Renal cortex interstitium (tissue), 11 donors: ENCODE measurements at regions not wholly inside any gene's neighbourhood (a gene's known extent, or its start where the extent isn't known, plus 50 kb on each side); places are given as distances from the start of the nearest gene placed in this dataset.
"Not testable (repeated sequence)": the region's sequence is repeated elsewhere in the genome, so short reads cannot be mapped to it uniquely, and the experiment has no call there.

Experiments
- DNase-seq, 11 donors: peaks; one replicate each; pipeline ENCODE4 v3.0.0-alpha.2; 2013; ENCODE audit warnings: low read depth in 9 of 11, low spot score in 4 of 11; ENCODE audit errors: extremely low read depth in 1 of 11

DNA sequence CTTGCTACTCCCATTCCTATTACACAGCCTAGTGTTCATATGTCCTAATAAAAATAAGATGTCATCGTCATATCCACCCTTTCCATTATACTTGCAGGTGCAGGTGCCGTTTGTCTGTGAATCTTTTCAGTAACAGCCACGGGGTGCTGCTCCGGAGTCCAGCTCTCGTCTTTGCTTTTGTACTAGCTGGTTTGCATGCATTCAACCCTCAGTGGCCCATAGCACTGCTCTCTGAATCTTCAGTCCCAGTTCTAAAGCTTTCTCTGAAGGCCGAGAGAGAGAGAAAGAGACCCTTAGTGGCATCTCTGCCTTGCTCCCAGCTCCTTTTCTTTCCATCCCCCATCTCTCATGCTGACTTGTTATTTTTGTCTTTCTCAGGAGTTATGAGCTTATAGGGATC is 468.5 kb downstream of the TMEM232 start:
- no peak for DNase-seq

DNA sequence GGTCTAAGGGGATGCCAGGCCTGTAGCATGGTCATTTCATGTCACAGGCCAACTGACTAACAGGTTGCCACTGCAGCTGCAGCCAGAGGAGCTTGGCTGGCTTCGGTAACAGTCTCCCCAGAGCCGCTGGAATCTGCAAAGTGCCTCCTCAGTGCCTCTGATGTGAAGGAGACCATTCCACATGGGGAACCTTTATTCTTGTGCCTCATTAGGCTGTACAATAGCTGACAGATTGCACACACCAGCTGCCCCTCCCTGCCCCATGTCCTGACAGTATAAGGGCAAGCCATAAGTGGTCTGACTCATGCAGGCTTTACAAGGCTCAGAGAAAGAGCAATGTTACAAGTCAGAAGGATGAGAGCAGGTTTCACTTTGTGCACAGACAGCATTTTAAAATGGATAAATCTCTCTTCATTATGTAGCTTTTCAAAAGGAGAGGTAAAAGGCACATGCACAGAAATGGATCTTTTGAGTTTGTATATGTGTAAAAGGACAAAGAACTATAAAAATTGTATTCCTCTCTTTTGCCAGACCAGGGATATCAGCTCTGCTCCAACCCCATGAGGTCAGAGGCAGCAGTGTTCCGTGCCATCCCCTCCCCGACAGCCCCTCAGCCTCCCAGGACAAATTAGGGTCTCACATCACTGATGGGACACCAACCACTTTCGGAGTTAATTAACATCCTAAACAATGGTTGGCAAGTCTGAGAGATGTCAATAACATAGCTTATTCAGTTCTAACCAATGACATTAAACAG is 467.8 kb downstream of the TMEM232 start:
- DNase-seq: no peak

DNA sequence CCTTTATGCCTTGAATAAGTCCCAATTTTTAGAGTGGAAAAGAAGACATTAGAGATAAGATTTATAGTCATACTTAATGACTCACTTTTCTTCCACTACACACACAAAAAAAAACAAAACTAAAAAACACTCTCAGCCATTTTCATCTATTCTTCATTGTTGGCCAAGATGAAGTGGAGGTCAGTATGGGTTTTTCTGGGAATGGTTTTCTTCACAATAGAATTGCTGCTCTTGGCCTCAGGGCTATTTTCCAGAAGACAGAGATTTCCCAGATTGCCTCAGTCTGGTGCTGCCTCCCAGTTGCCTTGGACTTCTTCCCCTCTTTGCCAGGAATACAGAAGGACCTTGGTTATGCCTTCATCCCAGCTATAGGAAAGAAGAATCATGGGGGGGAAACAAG is 463.7 kb downstream of the TMEM232 start:
- no peak for DNase-seq

DNA sequence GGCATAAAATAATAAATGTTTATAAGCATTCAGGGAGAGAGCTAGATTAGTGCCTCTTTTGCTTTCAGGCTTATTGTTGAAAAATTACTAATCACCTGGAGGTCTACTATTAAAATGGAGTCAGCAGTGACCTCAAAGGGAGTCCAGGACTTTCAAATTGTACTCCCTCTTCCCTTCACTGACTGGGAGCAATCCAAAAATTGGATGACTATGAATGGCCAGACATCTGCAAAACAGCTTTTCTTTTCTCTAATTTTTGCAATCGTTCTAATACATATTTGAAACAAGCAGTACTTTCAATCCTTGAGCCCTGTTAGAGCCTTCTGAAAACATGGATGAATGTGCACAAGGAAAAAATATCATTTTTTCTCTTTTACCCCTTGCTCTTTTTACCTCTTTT is 461.8 kb downstream of the TMEM232 start:
- no peak for DNase-seq

DNA sequence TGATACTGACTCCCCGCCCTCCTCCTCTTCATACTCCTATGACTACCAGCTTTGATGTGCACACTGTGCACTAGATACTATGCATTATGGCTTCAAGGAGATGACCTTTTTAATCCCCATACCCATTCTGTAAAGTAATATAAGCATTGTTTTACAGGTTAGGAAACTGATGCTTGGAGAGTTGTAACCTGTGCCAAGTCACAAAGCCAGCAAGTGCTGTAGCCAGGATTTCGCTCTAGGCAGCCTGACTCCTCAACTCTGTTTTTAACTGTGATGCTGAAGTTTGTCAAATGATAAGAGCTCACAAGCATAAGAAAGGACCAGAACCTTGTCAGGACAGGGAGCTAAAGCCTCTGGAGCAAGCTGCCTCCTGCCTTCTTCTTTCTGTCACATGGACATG is 461.3 kb downstream of the TMEM232 start:
- DNase-seq: no peak

DNA sequence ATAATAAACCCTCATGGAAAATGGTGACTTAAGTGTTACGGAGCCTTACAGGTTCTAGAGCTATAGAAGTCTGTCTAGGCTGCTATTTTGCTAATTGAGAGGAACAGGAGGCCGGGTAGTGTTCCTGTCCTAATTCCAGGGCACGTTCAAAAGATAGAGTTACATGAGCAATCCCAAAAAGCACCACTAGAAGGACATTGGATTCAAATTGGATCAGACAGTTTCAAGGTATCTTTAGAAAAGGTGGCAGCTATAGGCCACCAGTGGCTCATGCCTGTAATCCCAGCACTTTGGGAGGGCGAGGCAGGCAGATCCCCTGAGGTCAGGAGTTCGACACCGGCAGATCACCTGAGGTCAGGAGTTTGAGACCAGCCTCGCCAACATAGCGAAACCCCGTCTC is 458.8 kb downstream of the TMEM232 start:
- no peak for DNase-seq

DNA sequence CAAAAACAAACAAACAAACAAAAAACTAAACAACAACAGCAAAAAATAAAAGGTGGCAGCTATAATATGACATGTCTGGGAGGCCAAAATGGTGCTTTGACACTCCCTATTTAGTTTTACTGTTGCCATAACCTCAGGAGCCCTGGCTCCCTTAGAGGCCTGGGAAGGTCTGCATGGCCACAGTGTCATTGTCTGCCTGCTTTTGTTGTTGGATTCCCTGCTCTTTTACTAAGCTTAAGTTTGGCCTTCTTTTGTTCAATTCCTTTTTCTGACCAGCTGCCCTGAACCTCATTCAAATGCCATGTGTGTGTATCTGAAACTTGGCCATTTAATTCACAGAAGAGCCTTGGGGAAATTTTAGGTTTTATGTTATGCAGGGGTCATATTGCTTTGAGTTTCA is 458.2 kb downstream of the TMEM232 start:
- no peak for DNase-seq

DNA sequence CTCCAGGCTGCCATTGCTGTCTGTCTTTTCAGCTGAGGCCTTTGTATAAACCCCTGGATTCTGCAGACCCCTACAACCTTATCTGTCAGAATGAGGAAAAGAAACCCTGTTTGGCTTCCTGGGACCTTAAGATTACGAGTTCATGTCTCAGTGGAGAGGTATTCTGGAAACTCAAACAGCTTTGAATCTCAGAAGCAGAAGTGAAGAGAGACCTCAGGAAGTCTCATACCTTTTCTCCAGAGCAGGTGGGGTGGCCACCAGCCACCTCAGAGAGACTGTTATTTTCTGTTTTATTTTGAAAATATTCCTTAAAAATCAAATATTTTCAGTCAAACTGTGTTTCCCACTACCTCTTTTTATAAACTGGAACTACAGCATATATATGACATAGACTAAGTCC is 457.5 kb downstream of the TMEM232 start:
- no peak for DNase-seq

DNA sequence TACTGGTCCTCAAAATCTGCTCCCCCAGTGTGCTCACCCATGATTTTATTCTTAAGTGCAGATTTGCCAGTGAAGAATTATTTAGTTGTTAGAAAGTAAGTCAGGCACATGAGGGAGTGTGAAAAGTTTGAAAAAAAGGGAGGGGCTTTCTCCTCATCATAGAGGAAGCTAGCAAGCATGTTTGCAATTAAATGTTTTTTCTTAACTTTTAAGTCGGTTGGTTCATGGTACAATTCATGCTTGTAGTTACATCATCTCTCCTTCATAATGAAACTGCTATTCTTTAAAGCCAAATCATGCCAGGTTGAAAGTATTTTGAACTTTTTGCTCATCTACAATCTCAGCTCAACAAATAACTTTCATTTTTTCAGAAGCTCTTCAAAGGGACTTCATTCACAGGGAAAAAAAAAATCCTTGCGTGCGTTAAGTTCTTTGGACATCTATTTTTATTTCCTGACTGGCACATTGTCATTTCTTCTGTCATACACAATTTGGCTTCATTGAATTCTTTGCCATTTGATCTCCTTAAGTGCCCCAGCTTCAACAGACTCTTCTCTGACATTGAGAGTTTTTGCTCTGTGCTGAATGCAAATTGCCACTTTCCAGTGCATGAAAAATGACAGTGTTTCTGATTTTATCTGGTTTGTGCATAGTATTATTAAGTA is 456.9 kb downstream of the TMEM232 start:
- DNase-seq: no peak

DNA sequence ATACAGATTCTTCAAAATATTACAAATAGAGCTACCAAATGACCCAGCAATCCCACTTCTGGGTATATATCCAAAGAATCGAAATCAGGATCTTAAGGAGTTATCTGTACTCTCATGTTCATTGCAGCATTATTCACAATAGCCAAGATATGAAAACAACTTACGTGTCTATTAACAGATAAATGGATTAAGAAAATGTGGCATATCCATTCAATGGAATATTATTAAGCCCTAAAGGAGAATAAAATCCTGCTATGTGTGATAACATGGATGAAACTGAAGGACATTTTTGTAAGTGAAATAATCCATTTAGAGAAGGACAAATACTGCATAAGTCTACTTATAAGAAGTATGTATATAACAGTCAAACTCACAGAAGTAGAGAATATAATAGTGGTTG is 450.6 kb downstream of the TMEM232 start:
- DNase-seq: no peak

DNA sequence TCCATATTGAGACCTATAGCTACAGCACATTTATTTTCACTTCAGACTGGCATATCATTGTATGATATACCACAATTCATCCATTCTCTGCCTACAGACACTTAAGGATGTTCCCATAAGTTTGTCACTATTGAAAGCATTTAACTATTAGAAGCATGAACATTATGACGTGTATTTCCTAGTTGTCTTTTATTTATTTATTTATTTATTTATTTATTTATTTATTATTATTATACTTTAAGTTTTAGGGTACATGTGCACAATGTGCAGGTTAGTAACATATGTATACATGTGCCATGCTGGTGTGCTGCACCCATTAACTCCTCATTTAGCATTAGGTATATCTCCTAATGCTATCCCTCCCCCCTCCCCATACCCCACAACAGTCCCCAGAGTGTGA is 448.0 kb downstream of the TMEM232 start:
- not testable (repeated sequence) for DNase-seq

DNA sequence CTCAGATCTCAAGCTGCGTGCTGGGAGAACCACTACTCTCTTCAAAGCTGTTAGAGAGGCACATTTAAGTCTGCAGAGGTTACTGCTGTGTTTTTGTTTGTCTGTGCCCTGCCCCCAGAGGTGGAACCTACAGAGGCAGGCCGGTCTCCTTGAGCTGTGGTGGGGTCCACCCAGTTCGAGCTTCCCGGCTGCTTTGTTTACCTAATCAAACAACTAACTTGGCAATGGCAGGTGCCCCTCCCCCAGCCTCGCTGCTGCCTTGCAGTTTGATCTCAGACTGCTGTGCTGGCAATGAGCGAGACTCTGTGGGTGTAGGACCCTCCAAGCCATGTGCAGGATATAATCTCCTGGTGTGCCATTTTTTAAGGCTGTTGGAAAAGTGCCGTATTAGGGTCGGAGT is 442.4 kb downstream of the TMEM232 start:
- not testable (repeated sequence) for DNase-seq

DNA sequence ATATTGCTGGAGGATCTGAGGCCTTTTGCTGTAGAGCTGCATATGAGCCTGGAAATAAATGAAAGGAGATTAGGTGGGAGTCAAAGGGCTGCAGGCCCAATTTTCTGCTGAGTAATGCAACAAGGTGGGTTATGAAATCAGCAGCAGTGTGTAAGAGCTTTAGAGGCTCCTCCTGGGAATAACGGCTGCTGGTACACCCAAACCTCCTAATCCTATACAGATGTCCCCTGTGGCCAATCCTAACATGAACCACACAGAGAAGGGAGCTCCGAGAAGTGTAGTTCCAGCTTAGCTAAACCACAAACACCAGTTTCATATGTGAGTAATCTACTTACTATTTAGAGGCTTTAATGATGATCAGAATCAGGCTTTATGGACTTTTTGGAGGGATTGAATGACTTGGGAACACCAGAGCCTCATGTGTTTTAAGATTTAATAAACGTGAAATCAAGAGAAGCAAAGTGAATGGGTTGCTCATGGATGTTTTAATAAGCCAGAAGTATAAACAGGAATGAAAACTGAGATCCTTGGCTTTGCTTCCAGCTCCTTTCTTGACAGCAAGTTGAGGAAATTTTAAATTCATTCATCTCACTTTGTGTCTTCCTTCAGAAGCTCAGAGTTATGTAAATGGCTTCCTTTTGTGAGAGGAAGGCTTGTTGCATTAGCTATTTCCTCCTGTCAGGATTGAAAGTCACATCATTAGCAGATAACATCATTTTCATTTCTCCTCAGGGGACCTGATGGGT is 437.5 kb downstream of the TMEM232 start:
- DNase-seq: no peak

DNA sequence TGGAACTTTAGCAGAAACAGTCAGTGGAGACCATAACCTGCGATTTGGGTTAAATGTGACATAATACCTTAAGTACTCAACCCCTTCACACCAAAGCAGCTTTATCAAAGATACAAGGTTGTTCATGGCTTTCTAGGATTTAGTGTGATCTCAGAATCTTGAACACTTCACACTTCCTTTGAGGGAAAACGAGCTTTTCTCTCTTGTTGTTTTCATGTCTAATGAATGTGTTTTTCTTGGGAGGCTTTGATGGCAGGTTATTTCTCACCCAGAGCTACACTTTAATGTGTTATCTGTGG is 437.0 kb downstream of the TMEM232 start:
- no peak for DNase-seq

DNA sequence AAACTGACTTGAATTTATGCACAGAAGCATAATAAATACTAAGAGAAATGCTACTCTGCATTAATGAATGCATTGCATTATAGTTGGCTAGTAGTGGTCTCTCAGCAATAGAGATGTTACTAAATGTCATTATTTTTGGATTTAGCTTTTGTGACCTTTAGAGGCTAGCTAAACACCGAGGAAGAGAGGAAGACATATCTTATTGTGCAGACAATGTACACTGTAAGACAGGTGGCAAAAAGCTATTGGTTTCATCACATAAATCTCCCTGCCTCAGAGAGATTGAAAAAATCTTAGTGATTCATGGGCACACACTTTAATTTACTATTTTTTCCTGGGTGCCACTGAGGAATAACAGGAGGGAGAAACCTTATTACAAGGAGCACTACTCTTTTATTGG is 435.9 kb downstream of the TMEM232 start:
- DNase-seq: peak in 1 of 11 donors; percentile 1

DNA sequence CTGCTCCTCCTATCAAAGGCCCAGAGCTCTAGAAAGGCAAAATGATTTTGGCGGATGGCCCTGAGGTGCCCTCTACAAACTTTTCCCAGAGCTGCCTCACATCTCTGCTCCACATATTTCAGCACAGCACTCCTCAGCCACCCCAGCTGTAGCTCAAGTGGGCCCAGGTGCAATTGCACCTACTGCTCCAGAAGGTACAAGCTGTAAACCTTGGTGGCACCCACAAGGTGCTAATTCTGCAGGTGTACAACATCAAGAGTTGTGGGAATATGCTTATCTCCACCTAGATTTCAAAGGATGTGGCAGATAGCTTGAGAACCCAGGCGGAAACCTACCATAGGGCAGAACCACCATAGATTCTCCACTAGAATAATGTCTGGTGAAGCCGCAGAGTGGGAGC is 432.2 kb downstream of the TMEM232 start:
- DNase-seq: no peak

DNA sequence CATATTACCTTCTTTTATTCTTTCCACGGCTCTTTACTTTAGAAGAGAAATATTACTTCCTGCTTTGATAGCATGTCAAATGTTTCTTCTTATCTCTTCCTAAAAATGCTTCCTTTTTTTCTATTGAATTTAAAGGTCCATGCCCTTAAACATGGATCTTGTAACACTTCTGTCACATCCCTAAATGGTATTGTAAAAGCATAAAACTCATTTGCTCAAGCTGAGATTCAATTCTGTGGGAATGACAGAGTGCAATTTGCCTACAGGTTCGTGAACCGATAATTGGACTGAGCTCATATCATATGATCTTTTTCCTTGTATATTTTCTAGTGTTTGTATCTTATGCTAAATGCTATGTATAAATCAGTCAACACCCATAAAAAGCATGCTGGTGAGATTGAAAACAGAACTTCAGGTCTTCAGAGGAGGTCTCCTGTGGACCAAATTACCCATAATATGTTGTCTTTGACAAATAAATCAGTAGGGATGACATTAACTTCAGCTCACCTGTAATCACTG is 429.3 kb downstream of the TMEM232 start:
- DNase-seq: no peak

DNA sequence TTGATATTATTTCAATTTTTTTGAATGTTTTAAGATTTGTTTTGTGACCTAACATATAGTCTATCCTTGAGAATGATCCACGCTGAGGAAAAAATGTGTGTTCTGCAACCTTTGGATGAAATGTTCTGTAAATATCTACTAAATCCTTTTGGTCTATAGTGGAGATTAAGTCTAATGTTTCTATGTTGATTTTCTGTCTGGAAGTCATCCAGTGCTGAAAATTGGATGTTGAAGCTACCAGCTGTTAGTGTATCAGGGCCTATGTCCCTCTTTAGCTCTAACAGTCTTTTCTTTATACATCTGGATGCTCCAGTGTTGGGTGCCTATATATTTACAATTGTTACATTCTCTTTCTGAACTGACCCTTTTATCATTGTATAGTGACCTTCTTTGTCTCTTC is 422.3 kb downstream of the TMEM232 start:
- DNase-seq: no peak

DNA sequence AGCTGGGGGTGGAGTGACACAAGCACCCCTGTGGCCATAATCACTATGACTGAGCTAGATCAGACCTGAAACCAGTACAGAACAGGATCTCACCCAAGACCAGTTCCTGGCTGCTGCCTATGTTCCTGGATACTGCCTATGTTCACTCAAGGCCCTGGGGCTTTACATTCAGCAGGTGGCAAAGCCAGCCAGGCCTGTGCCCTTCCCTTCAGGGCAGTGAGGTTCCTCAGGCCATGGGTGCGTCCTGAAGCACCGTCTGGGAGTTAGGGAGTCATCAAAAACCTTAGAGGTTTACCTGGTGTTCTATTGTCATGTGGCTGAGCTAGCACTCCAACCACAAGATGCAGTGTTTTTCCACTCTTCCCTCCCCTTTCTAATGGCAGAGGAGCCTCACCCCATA is 419.8 kb downstream of the TMEM232 start:
- DNase-seq: no peak

DNA sequence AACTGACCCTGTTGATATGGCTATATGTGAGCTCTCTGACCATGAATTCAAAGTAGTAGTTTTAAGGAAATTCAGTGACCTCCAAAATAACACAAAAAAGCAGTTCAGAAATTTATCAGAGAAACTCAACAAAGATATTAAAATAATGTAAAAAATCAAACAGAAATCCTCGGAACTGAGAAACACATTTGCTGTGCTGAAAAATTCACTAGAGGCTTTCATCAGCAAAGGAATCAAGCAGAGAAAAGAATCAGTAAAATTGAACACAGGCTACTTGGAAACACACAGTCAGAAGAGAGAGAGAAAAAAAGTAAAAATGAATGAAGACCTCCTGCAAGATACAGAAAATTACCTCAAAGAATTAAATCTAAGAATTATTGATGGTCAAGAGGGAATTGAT is 417.2 kb downstream of the TMEM232 start:
- DNase-seq: no peak
